HG02623 (cell line): ENCODE measurements at regions not wholly inside any gene's neighbourhood (a gene's known extent, or its start where the extent isn't known, plus 50 kb on each side); places are given as distances from the start of the nearest gene placed in this dataset.
"Not testable (repeated sequence)": the region's sequence is repeated elsewhere in the genome, so short reads cannot be mapped to it uniquely, and the experiment has no call there.

Source experiments
- ATAC-seq: cut with Tn5 transposase; IDR thresholded peaks from one replicate; pipeline ENCODE4 v1.9.1; 2021; ENCODE audit warnings: moderate library complexity; ENCODE audit not compliant: unreplicated experiment

GRCh38 chr1:144516172-144516571 is 54.7 kb upstream of the NBPF15 start:
- ATAC-seq: not testable (repeated sequence)

- not testable (repeated sequence) for ATAC-seq
These were observed 55.4 kb upstream of the NBPF15 start for GRCh38 chr1:144516906-144517305.

GRCh38 chr1:144518439-144518838 is 57.0 kb upstream of the NBPF15 start:
- not testable (repeated sequence) for ATAC-seq

GRCh38 chr1:144519528-144520189 is 58.2 kb upstream of the NBPF15 start:
- not testable (repeated sequence) for ATAC-seq

- ATAC-seq: peak; percentile 68
These were observed 62.4 kb upstream of the NBPF15 start for GRCh38 chr1:144523661-144524407.

- not testable (repeated sequence) for ATAC-seq
These were observed 60.5 kb upstream of the PPIAL4F start for GRCh38 chr1:144532156-144532607.

GRCh38 chr1:144533480-144533879 is 59.2 kb upstream of the PPIAL4F start:
- ATAC-seq: not testable (repeated sequence)

GRCh38 chr1:144534286-144534685 is 58.4 kb upstream of the PPIAL4F start:
- not testable (repeated sequence) for ATAC-seq

GRCh38 chr1:144536677-144537076 is 56.0 kb upstream of the PPIAL4F start:
- not testable (repeated sequence) for ATAC-seq

- not testable (repeated sequence) for ATAC-seq
These were observed 55.5 kb upstream of the PPIAL4F start for GRCh38 chr1:144537234-144537633.

GRCh38 chr1:144538736-144539135 is 54.0 kb upstream of the PPIAL4F start:
- not testable (repeated sequence) for ATAC-seq

- ATAC-seq: not testable (repeated sequence)
These were observed 53.3 kb upstream of the PPIAL4F start for GRCh38 chr1:144539191-144539960.
